ENCODE measurements at regions not wholly inside any gene's neighbourhood (a gene's known extent, or its start where the extent isn't known, plus 50 kb on each side); places are given as distances from the start of the nearest gene placed in this dataset.

DNA sequence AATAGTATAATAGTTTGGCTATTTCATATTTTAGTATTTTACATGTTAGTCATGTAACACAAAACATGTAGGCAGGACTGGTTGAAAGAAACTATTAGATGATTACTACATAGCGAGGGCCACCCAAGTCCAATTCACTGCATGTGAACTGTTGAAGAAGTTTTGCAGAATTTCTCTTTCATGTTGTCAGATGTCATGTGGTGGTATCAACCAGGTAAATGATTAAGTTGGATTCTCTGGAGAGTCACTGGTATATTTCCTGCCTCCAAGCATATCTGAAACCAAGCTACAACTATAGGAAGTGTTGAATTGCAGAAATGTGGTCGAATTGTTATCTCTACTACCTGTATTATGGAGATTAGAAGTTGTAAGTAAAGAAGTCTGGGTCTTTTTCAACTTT lies 137.8 kb upstream of the DPYD start:
- Histone ChIP-seq H3K9me3 (no peaks in the 10 kb centered on the region), H3F3A (replicated peaks; ENCODE audit: insufficient read depth) (no peaks in the 10 kb centered on the region), H4K20me1 (ENCODE audit: insufficient read depth) (no peaks in the 10 kb centered on the region), H3K4me3 (ENCODE audit: low read depth in 2 of 2, low read length in 1 of 2) (no peak overlapping the region), H2AFZ (ENCODE audit: low read depth) (no peak overlapping the region), H3K27ac (ENCODE audit: low read depth in 2 of 2, low read length in 1 of 2) (no peak overlapping the region), H3K27me3 (ENCODE audit: insufficient read depth) (no peaks in the 10 kb centered on the region), H3K79me2 (ENCODE audit: insufficient read depth) (no peaks in the 10 kb centered on the region), H3K4me1 (ENCODE audit: control insufficient read depth in 1 of 2, insufficient read depth in 2 of 2, low read depth in 1 of 2, low read length in 1 of 2) (peaks cover 3 to 4% of the 10 kb centered on the region in 2 experiments; a peak in 3 of 4 replicates), H3K36me3 (replicated peaks in 1 of 2; ENCODE audit: control insufficient read depth in 1 of 2, insufficient read depth in 2 of 2, low read length in 1 of 2) (no peaks in the 10 kb centered on the region), H3K9me2 (no peaks in the 10 kb centered on the region), H3K4me2 (no peak overlapping the region), H3K9ac (no peak overlapping the region)
- ChIA-PET CTCF (interaction anchor here (1.8 to 3.6 kb wide), 2 partner anchors 8 to 409 kb away, joined by 6 to 22 read pairs; no protein-coding TSS in a partner anchor), POLR2A (no interaction called here)
- DNase-seq: no peak
- no peak for TF ChIP-seq FOXM1 (IDR thresholded peaks at IDR 0.05; ENCODE audit: low read depth)
- TF ChIP-seq, protein P1, sequence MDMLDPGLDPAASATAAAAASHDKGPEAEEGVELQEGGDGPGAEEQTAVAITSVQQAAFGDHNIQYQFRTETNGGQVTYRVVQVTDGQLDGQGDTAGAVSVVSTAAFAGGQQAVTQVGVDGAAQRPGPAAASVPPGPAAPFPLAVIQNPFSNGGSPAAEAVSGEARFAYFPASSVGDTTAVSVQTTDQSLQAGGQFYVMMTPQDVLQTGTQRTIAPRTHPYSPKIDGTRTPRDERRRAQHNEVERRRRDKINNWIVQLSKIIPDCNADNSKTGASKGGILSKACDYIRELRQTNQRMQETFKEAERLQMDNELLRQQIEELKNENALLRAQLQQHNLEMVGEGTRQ (IDR thresholded peaks at IDR 0.05; ENCODE audit: borderline replicate concordance, low read depth, low read length): no peak
- no peak for TF ChIP-seq MXI1 (IDR thresholded peaks at IDR 0.05; ENCODE audit: low read depth, low read length)
- TF ChIP-seq RAD21 (IDR thresholded peaks at IDR 0.05; ENCODE audit: low read length): no peak
- TF ChIP-seq, protein P2, sequence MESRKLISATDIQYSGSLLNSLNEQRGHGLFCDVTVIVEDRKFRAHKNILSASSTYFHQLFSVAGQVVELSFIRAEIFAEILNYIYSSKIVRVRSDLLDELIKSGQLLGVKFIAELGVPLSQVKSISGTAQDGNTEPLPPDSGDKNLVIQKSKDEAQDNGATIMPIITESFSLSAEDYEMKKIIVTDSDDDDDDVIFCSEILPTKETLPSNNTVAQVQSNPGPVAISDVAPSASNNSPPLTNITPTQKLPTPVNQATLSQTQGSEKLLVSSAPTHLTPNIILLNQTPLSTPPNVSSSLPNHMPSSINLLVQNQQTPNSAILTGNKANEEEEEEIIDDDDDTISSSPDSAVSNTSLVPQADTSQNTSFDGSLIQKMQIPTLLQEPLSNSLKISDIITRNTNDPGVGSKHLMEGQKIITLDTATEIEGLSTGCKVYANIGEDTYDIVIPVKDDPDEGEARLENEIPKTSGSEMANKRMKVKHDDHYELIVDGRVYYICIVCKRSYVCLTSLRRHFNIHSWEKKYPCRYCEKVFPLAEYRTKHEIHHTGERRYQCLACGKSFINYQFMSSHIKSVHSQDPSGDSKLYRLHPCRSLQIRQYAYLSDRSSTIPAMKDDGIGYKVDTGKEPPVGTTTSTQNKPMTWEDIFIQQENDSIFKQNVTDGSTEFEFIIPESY (IDR thresholded peaks at IDR 0.05; ENCODE audit: borderline replicate concordance, low read depth): no peak
- TF ChIP-seq YY1 (IDR thresholded peaks at IDR 0.05; ENCODE audit: low read depth): no peak
- TF ChIP-seq ELF1 (IDR thresholded peaks at IDR 0.05): no peak
- no peak for TF ChIP-seq EP300 (IDR thresholded peaks at IDR 0.05; ENCODE audit: borderline replicate concordance in 1 of 2, low read depth in 1 of 2, low read length in 1 of 2)
- TF ChIP-seq, protein P3, sequence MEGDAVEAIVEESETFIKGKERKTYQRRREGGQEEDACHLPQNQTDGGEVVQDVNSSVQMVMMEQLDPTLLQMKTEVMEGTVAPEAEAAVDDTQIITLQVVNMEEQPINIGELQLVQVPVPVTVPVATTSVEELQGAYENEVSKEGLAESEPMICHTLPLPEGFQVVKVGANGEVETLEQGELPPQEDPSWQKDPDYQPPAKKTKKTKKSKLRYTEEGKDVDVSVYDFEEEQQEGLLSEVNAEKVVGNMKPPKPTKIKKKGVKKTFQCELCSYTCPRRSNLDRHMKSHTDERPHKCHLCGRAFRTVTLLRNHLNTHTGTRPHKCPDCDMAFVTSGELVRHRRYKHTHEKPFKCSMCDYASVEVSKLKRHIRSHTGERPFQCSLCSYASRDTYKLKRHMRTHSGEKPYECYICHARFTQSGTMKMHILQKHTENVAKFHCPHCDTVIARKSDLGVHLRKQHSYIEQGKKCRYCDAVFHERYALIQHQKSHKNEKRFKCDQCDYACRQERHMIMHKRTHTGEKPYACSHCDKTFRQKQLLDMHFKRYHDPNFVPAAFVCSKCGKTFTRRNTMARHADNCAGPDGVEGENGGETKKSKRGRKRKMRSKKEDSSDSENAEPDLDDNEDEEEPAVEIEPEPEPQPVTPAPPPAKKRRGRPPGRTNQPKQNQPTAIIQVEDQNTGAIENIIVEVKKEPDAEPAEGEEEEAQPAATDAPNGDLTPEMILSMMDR (IDR thresholded peaks at IDR 0.05): no peak
- TF ChIP-seq FOSL2 (IDR thresholded peaks at IDR 0.05; ENCODE audit: borderline replicate concordance, low read depth): no peak
- no peak for TF ChIP-seq GATA2 (CRISPR knock-in tag; IDR thresholded peaks at IDR 0.05)
- TF ChIP-seq EZH2phosphoT487 (IDR thresholded peaks at IDR 0.05; ENCODE audit: borderline replicate concordance, low read depth): no peak
- TF ChIP-seq TEAD4 (IDR thresholded peaks at IDR 0.05; ENCODE audit: borderline replicate concordance, insufficient read depth): no peak
- no peak for TF ChIP-seq SMC3 (IDR thresholded peaks at IDR 0.05; ENCODE audit: low read depth, low read length)
- no peak for TF ChIP-seq MEF2A (IDR thresholded peaks at IDR 0.05; ENCODE audit: borderline replicate concordance, low read depth)
- 88% methylated on average over 2 of the region's 2 CpGs for WGBS (ENCODE audit: low lambda C conversion rate)
